ENCODE measurements at regions not wholly inside any gene's neighbourhood (a gene's known extent, or its start where the extent isn't known, plus 50 kb on each side); places are given as distances from the start of the nearest gene placed in this dataset.

- TF ChIP-seq POLR2A (IDR thresholded peaks at IDR 0.05) (no peak), CTCF (IDR thresholded peaks at IDR 0.05) (no peak)
Measured at GRCh38 chr16:13492046-13492445, 427.9 kb upstream of the ERCC4 start.
